ENCODE measurements at regions not wholly inside any gene's neighbourhood (a gene's known extent, or its start where the extent isn't known, plus 50 kb on each side); places are given as distances from the start of the nearest gene placed in this dataset.
"Not testable (repeated sequence)": the region's sequence is repeated elsewhere in the genome, so short reads cannot be mapped to it uniquely, and the experiment has no call there.

DNA sequence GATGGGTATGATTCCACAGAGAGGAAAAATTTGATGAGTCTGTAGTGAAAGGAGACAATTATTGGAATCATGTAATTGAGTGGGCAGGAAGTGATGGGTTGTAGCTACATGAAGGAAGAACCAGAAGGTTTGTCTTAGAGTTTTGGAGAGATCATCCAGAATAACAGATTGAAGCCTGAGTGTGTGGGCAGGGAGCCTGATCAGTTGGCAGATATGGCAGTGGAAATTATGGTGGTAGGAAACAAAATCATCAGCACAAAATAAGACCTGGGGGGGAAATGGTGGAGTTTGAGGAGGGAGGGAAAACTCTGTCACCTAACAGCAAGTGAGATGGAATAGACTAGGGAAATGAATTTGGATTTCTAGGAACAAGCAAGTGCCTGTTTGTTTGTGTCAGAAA, 606.6 kb upstream of the MAP3K7 start:
- H3K4me1 ChIP-seq, result no peaks in the 10 kb centered on the region
- intact Hi-C loops (cut with DNase I; ENCODE audit: low total_unique reads), result no loop called here
- no peak for DNase-seq
- H3K9me3 ChIP-seq, result no peaks in the 10 kb centered on the region
- no peaks in the 10 kb centered on the region for H3K27me3 ChIP-seq
- no peaks in the 10 kb centered on the region for H3K36me3 ChIP-seq
- H3K27ac ChIP-seq, result no peak overlapping the region
- TF ChIP-seq, protein P1, sequence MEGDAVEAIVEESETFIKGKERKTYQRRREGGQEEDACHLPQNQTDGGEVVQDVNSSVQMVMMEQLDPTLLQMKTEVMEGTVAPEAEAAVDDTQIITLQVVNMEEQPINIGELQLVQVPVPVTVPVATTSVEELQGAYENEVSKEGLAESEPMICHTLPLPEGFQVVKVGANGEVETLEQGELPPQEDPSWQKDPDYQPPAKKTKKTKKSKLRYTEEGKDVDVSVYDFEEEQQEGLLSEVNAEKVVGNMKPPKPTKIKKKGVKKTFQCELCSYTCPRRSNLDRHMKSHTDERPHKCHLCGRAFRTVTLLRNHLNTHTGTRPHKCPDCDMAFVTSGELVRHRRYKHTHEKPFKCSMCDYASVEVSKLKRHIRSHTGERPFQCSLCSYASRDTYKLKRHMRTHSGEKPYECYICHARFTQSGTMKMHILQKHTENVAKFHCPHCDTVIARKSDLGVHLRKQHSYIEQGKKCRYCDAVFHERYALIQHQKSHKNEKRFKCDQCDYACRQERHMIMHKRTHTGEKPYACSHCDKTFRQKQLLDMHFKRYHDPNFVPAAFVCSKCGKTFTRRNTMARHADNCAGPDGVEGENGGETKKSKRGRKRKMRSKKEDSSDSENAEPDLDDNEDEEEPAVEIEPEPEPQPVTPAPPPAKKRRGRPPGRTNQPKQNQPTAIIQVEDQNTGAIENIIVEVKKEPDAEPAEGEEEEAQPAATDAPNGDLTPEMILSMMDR (IDR thresholded peaks at IDR 0.05), result no peak
- H3K4me3 ChIP-seq, result no peak overlapping the region

DNA sequence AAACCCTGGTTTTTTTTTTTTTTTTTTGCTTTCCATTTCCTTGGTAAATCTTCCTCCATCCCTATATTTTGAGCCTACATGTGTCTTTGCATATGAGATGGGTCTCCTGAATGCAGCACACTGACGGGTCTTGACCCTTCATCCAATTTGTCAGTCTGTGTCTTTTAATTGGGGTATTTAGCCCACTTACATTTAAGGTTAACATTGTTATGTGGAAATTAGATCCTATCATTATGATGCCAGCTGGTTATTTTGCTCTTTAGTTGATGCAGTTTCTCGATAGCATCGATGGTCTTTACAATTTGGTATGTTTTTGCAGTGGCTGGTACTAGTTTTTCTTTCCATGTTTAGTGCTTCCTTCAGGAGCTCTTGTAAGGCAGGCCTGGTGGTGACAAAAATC, 603.2 kb upstream of the MAP3K7 start:
- intact Hi-C loops (cut with DNase I; ENCODE audit: low total_unique reads); H3K27ac ChIP-seq; H3K4me3 ChIP-seq; H3K27me3 ChIP-seq; H3K36me3 ChIP-seq; H3K9me3 ChIP-seq; H3K4me1 ChIP-seq; DNase-seq: not testable (repeated sequence)

DNA sequence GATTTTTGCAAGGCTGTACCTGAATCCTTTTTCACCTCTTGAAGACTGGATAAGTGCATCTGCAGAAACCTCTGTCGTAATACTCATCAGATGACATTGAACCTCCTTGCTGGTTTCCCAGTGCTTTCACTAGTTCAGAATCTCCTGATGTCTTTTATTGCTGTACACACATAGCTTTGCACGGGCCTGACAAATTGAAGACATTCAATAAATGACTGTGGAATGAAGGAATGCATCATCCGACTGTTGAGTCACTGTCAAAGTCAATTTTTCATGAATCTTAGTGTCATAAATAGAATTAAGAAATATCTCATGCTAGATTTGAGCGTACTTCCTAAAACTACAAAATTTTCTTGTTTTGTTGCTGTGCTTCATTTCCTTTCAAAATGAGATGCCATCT, 598.2 kb upstream of the MAP3K7 start:
- no peaks in the 10 kb centered on the region for H3K36me3 ChIP-seq
- intact Hi-C loops (cut with DNase I; ENCODE audit: low total_unique reads), result no loop called here
- H3K27ac ChIP-seq, result no peak overlapping the region
- H3K27me3 ChIP-seq, result no peaks in the 10 kb centered on the region
- no peak for DNase-seq
- H3K4me1 ChIP-seq, result no peaks in the 10 kb centered on the region
- H3K9me3 ChIP-seq, result no peaks in the 10 kb centered on the region
- H3K4me3 ChIP-seq, result no peak overlapping the region
- TF ChIP-seq, protein P1 (IDR thresholded peaks at IDR 0.05), result no peak

GRCh38 chr6:91181416-91181815, 594.5 kb upstream of the MAP3K7 start:
- Histone ChIP-seq H3K4me1 (no peaks in the 10 kb centered on the region), H3K36me3 (no peaks in the 10 kb centered on the region), H3K4me3 (no peak overlapping the region), H3K27me3 (no peaks in the 10 kb centered on the region), H3K27ac (no peak overlapping the region), H3K9me3 (no peaks in the 10 kb centered on the region)
- DNase-seq, result no peak
- intact Hi-C loops (cut with DNase I; ENCODE audit: low total_unique reads), result no loop called here
- TF ChIP-seq, protein P1 (IDR thresholded peaks at IDR 0.05), result no peak

DNA sequence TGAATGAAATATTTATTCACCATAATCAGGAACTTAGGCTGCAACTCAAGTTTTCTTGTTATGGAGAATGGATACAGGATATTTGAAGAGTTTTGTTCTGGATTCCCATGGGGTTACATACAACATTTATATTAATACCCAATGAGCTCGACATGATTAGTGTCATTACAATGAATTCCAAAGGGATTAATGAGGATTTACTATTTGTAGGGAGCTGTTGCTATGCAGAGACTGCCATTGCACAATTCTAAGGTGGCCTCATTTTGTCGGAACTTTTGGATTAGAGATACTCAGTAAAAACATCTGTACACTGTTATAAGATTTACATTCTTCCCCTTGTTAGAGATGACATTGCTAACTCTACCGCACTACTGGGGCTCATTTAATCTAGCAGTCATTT, 586.8 kb upstream of the MAP3K7 start:
- intact Hi-C loops (cut with DNase I; ENCODE audit: low total_unique reads), result no loop called here
- no peak for DNase-seq
- H3K4me1 ChIP-seq, result no peaks in the 10 kb centered on the region
- TF ChIP-seq, protein P1 (IDR thresholded peaks at IDR 0.05), result no peak
- H3K9me3 ChIP-seq, result no peaks in the 10 kb centered on the region
- no peak overlapping the region for H3K4me3 ChIP-seq
- H3K36me3 ChIP-seq, result no peaks in the 10 kb centered on the region
- no peak overlapping the region for H3K27ac ChIP-seq
- H3K27me3 ChIP-seq, result no peaks in the 10 kb centered on the region

DNA sequence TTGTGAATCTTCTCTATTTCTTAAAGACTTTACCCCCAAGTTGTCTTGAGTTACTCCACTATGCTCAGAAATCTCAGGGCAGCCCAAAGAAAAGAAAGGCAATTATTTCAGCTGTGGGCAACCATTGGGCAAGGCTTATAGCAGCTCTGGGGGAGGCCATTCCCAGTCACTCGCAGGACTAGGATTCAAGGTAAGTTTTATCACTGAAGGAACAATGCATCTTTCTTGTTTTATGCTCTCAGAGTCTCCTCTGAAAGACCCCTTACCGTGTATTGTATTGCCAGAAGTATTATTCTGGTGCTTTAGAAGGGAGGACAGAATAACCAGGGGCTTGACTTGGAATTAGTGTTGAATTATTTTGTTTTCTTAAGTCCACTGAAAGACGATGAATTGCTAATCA, 586.3 kb upstream of the MAP3K7 start:
- H3K9me3 ChIP-seq, result no peaks in the 10 kb centered on the region
- TF ChIP-seq, protein P1 (IDR thresholded peaks at IDR 0.05), result no peak

More for the DNA sequence above, 586.3 kb upstream of the MAP3K7 start:
- Histone ChIP-seq H3K4me1 (no peaks in the 10 kb centered on the region), H3K4me3 (no peak overlapping the region), H3K36me3 (no peaks in the 10 kb centered on the region), H3K27ac (no peak overlapping the region), H3K27me3 (no peaks in the 10 kb centered on the region)
- intact Hi-C loops (cut with DNase I; ENCODE audit: low total_unique reads), result no loop called here
- no peak for DNase-seq
